DMS53 treated with DMSO at 0.1 percent for 48 hours (cell line): ENCODE measurements at regions not wholly inside any gene's neighbourhood (a gene's known extent, or its start where the extent isn't known, plus 50 kb on each side); places are given as distances from the start of the nearest gene placed in this dataset.

Experiments
- DNase-seq: peaks from one replicate; lab custom pipeline; 2025; ENCODE audit not compliant: unreplicated experiment; lab: John Stamatoyannopoulos, UW

GRCh38 chr20:10802236-10802635, 128.4 kb upstream of the JAG1 start:
- no peak for DNase-seq

- no peak for DNase-seq
Observed at GRCh38 chr20:10805764-10806163, 132.0 kb upstream of the JAG1 start.

GRCh38 chr20:10806539-10806938, 132.7 kb upstream of the JAG1 start:
- DNase-seq = no peak

GRCh38 chr20:10807013-10807412, 133.2 kb upstream of the JAG1 start:
- no peak for DNase-seq

GRCh38 chr20:10812759-10813327, 139.0 kb upstream of the JAG1 start:
- DNase-seq = no peak

GRCh38 chr20:10823585-10823984, 149.8 kb upstream of the JAG1 start:
- no peak for DNase-seq

- DNase-seq = no peak
Observed at GRCh38 chr20:10824750-10825500, 151.1 kb upstream of the JAG1 start.

GRCh38 chr20:10826111-10826510, 152.3 kb upstream of the JAG1 start:
- no peak for DNase-seq

GRCh38 chr20:10828180-10828579, 154.4 kb upstream of the JAG1 start:
- no peak for DNase-seq

- no peak for DNase-seq
Observed at GRCh38 chr20:10832141-10832540, 158.3 kb upstream of the JAG1 start.

GRCh38 chr20:10837901-10838300, 164.1 kb upstream of the JAG1 start:
- DNase-seq = no peak

- DNase-seq = no peak
Observed at GRCh38 chr20:10842116-10842515, 168.3 kb upstream of the JAG1 start.

GRCh38 chr20:10843146-10843711, 169.4 kb upstream of the JAG1 start:
- DNase-seq = no peak

GRCh38 chr20:10846766-10847165, 173.0 kb upstream of the JAG1 start:
- no peak for DNase-seq

- peak; percentile 73 for DNase-seq
Observed at GRCh38 chr20:10848810-10849370, 175.1 kb upstream of the JAG1 start.

- DNase-seq = no peak
Observed at GRCh38 chr20:10853176-10853575, 179.4 kb upstream of the JAG1 start.

GRCh38 chr20:10853731-10854130, 179.9 kb upstream of the JAG1 start:
- DNase-seq = no peak

GRCh38 chr20:10854976-10855375, 181.2 kb upstream of the JAG1 start:
- no peak for DNase-seq

- DNase-seq = no peak
Observed at GRCh38 chr20:10855778-10856177, 182.0 kb upstream of the JAG1 start.

- DNase-seq = no peak
Observed at GRCh38 chr20:10856237-10857015, 182.6 kb upstream of the JAG1 start.

- DNase-seq = no peak
Observed at GRCh38 chr20:10857352-10858070, 183.7 kb upstream of the JAG1 start.
